Panc1 (cell line): ENCODE measurements at regions not wholly inside any gene's neighbourhood (a gene's known extent, or its start where the extent isn't known, plus 50 kb on each side); places are given as distances from the start of the nearest gene placed in this dataset.

Source experiments
- ATAC-seq: fragments of 200-7000 bp; cut with Tn5 transposase; 2 replicates; pipeline ENCODE4 v1.9.1; 2020; ENCODE audit warnings: mild to moderate bottlenecking, moderate library complexity
- BruUV-seq: library from RNA; stranded (reverse); fragments of 400-500 nt; replicated peaks from 2 replicates; lab custom pipeline; 2021; lab: Mats Ljungman, UMichigan
- CTCF ChIA-PET: fragments of 300-600 bp; sonication (Branson Sonifier 250); formaldehyde crosslinking; loops from one replicate; lab custom pipeline; 2022; ENCODE audit warnings: antibody characterized with exemption; lab: Charles Lee
- POLR2A ChIA-PET: fragments of 300-600 bp; sonication (Branson Sonifier 250); formaldehyde crosslinking; loops from one replicate; lab custom pipeline; 2022; ENCODE audit warnings: antibody characterized with exemption; lab: Charles Lee
- DNase-seq: peaks from one replicate; pipeline ENCODE4 v3.0.0-alpha.2; 2010; ENCODE audit warnings: low read depth, low spot score
- H3K27ac ChIP-seq: 2 replicates; pipeline ENCODE4 v1.5.1; 2011; ENCODE audit warnings: mild to moderate bottlenecking, low read length, inconsistent platforms
- H3K27me3 ChIP-seq: fragments of 200-500 bp; sonication (Bioruptor generic); 2 replicates; pipeline ENCODE4 v1.6.0; 2014; ENCODE audit warnings: low read length, inconsistent platforms; ENCODE audit not compliant: control insufficient read depth, insufficient read depth
- H3K36me3 ChIP-seq: fragments of 200-500 bp; sonication (Bioruptor generic); 2 replicates; pipeline ENCODE4 v1.5.1; 2014; ENCODE audit warnings: inconsistent platforms, mild to moderate bottlenecking, low read length, moderate library complexity; ENCODE audit not compliant: control insufficient read depth, insufficient read depth
- H3K4me1 ChIP-seq: 2 replicates; pipeline ENCODE4 v1.5.1; 2011; ENCODE audit warnings: inconsistent platforms, mild to moderate bottlenecking, low read length, moderate library complexity; ENCODE audit not compliant: control insufficient read depth, insufficient read depth
- H3K4me3 ChIP-seq, 2 experiments: 2 replicates each; pipeline ENCODE4 v1.5.1; 2011 to 2012; ENCODE audit warnings: low read depth in 2 of 2, low read length in 2 of 2, mild to moderate bottlenecking in 2 of 2, inconsistent platforms in 1 of 2, moderate library complexity in 1 of 2
- H3K9me3 ChIP-seq: fragments of 200-500 bp; sonication (Bioruptor generic); 2 replicates; pipeline ENCODE4 v1.5.1; 2014; ENCODE audit warnings: low read depth, mild to moderate bottlenecking, inconsistent platforms, low read length, moderate library complexity; ENCODE audit not compliant: control insufficient read depth, insufficient read depth
- POLR2AphosphoS5 ChIP-seq: IDR thresholded peaks from 2 replicates; pipeline ENCODE4 v1.6.1; 2012; ENCODE audit warnings: mild to moderate bottlenecking, low read depth, low read length, moderate library complexity
- SIN3A ChIP-seq: IDR thresholded peaks from 2 replicates; pipeline ENCODE4 v1.6.1; 2012; ENCODE audit warnings: low read depth, mild to moderate bottlenecking, low read length, moderate library complexity, borderline replicate concordance; ENCODE audit not compliant: insufficient read depth
- TCF7L2 ChIP-seq: IDR thresholded peaks from 2 replicates; pipeline ENCODE4 v1.6.1; 2011; ENCODE audit warnings: mild to moderate bottlenecking, low read depth, low read length, inconsistent platforms
- in situ Hi-C: cut with HindIII; loops from 2 replicates; pipeline ENCODE4 v1.10.0; 2016; ENCODE audit warnings: low sequenced_read_pairs, low pct_unique_long_range_greater_than_20kb
- intact Hi-C: fragments of 100-400 bp; cut with micrococcal nuclease; formaldehyde crosslinking; loops from one replicate; pipeline ENCODE4 v1.10.0; 2022; ENCODE audit not compliant: unreplicated experiment
- TF ChIP-seq, protein P1 (sequence below): fragments of 450-650 bp; IDR thresholded peaks from 2 replicates; pipeline ENCODE4 v1.5.1; 2017; ENCODE audit warnings: mild to moderate bottlenecking
- TF ChIP-seq, protein P2 (sequence below), 2 experiments: IDR thresholded peaks; 2 replicates each; pipeline ENCODE4 v1.6.1; 2011 to 2012; ENCODE audit warnings: low read depth in 2 of 2, control low read depth in 1 of 2, low read length in 1 of 2, mild to moderate bottlenecking in 1 of 2, moderate library complexity in 1 of 2; ENCODE audit not compliant: insufficient read depth in 1 of 2

DNA sequence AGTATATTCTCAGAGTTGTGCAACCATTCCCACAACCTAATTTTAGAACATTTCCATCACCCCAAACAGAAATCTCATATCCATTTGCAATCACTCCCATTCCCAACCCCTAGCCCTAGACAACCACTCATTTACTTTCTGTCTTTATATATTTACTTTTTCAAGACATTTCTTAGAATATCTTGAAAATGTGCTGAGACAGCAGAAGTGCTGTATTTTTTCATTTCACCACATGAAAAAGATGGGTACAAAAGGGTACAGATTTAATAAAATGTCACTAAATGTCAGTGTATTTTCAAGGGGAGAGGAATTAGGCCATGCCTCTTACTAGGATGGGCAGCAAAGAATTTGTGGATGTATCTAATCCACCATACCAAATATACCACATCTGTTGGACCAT lies 51.6 kb upstream of the CCDC6 start:
- CTCF ChIA-PET, result no interaction called here
- Histone ChIP-seq H3K4me1 (no peaks in the 10 kb centered on the region), H3K27me3 (no peaks in the 10 kb centered on the region; the same call in 1 of the 2 replicates), H3K27ac (no peak overlapping the region), H3K4me3 (no peak overlapping the region), H3K36me3 (no peaks in the 10 kb centered on the region), H3K9me3 (no peaks in the 10 kb centered on the region)
- BruUV-seq, result no TSS peak
- TF ChIP-seq POLR2AphosphoS5 (no peak), TCF7L2 (no peak), SIN3A (no peak)
- TF ChIP-seq, protein P1, sequence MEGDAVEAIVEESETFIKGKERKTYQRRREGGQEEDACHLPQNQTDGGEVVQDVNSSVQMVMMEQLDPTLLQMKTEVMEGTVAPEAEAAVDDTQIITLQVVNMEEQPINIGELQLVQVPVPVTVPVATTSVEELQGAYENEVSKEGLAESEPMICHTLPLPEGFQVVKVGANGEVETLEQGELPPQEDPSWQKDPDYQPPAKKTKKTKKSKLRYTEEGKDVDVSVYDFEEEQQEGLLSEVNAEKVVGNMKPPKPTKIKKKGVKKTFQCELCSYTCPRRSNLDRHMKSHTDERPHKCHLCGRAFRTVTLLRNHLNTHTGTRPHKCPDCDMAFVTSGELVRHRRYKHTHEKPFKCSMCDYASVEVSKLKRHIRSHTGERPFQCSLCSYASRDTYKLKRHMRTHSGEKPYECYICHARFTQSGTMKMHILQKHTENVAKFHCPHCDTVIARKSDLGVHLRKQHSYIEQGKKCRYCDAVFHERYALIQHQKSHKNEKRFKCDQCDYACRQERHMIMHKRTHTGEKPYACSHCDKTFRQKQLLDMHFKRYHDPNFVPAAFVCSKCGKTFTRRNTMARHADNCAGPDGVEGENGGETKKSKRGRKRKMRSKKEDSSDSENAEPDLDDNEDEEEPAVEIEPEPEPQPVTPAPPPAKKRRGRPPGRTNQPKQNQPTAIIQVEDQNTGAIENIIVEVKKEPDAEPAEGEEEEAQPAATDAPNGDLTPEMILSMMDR, result no peak
- TF ChIP-seq, protein P2, sequence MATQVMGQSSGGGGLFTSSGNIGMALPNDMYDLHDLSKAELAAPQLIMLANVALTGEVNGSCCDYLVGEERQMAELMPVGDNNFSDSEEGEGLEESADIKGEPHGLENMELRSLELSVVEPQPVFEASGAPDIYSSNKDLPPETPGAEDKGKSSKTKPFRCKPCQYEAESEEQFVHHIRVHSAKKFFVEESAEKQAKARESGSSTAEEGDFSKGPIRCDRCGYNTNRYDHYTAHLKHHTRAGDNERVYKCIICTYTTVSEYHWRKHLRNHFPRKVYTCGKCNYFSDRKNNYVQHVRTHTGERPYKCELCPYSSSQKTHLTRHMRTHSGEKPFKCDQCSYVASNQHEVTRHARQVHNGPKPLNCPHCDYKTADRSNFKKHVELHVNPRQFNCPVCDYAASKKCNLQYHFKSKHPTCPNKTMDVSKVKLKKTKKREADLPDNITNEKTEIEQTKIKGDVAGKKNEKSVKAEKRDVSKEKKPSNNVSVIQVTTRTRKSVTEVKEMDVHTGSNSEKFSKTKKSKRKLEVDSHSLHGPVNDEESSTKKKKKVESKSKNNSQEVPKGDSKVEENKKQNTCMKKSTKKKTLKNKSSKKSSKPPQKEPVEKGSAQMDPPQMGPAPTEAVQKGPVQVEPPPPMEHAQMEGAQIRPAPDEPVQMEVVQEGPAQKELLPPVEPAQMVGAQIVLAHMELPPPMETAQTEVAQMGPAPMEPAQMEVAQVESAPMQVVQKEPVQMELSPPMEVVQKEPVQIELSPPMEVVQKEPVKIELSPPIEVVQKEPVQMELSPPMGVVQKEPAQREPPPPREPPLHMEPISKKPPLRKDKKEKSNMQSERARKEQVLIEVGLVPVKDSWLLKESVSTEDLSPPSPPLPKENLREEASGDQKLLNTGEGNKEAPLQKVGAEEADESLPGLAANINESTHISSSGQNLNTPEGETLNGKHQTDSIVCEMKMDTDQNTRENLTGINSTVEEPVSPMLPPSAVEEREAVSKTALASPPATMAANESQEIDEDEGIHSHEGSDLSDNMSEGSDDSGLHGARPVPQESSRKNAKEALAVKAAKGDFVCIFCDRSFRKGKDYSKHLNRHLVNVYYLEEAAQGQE (IDR thresholded peaks at IDR 0.05; ENCODE audit: insufficient read depth in 1 of 2, low read depth in 2 of 2, low read length in 1 of 2), result no peak
- DNase-seq (no peak), ATAC-seq (no peak)
- in situ Hi-C loops, result no loop called here
- POLR2A ChIA-PET, result no interaction called here
- intact Hi-C loops, result no loop called here
